GM21576 (cell line): ENCODE measurements at regions not wholly inside any gene's neighbourhood (a gene's known extent, or its start where the extent isn't known, plus 50 kb on each side); places are given as distances from the start of the nearest gene placed in this dataset.
"Not testable (repeated sequence)": the region's sequence is repeated elsewhere in the genome, so short reads cannot be mapped to it uniquely, and the experiment has no call there.

Source experiments
- ATAC-seq: cut with Tn5 transposase; IDR thresholded peaks from one replicate; pipeline ENCODE4 v1.9.1; 2021; ENCODE audit warnings: mild to moderate bottlenecking, moderate library complexity; ENCODE audit not compliant: unreplicated experiment

DNA sequence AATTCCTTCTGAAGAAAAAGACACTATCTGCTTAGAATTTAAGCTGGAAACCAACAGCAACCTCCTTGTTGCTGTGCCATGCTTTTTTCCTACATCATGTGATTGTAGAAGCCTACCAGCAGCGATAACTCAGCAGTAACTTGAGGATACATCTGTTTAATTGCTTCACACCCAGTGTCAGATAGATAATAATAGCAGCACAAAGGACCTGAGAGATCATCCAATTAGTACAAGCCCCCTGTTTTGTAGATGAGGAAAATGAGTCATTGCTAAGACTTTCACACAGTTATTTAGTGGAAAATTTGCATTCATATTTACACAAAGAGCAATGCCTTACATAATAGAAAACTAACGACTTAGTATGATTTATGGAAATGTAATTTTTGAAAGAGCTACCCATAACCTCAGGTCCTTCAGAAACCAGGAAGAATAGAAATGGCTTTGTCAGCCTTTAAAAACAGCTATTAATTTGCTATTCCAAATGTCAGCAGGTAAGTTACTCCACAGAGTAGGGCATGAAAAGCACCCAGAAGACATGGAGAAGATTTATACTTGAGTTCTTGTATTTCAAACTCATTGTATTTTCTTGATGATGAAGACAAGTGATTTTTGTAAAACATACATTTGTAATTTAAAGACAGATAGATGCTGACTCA lies 93.7 kb upstream of the SGCG start:
- no peak for ATAC-seq

DNA sequence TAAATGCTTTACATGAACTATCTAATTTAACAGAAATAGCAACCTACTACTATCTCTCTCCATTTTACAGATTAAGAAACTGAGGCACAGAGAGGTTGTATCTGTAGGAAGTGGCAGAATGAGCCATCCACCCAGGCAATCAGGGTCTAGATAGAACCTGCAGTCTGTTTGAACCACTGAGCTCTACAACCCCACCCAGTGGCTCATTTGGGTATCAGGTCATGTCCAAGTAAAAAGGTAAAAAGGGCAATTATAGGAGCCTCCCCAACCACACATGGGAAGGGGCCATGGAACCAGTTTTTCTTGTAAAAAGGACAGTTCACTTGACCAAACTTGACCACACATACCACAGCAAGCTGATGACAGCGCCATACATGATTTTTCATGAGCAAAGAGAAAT lies 92.9 kb upstream of the SGCG start:
- no peak for ATAC-seq

DNA sequence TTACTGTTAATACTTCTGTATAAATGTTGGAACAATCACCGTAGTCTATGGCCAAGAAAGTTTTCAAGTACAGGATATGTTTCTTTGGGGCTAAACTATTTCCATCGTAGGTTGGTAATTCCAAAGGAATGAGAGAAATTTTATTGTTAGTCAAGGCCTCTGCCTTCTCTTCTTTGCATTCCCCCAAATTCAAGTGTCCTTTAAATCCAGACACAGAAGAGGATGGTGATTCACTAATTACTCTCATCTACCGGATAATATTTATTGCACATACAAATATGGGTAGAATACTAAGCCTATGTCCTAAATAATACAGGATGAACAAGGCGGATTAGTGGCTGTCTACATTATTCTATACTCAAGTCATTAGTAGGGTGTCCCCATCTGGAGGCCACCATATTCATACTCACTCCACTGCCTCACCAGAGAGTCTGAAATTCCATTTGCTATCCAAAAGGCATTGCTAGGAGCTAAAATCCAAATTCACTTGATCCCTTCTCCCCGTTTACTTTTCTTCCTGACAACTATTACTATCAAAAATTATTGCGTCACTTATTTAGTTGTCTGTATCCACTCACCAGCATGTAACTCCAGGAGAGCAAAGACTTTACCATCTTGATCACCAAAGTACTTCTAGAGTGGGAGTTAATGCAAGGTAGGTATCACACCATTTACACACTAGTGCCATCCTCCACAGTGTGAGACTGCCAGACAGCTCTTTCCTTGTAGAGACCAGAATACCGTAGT lies 82.4 kb upstream of the SGCG start:
- no peak for ATAC-seq

DNA sequence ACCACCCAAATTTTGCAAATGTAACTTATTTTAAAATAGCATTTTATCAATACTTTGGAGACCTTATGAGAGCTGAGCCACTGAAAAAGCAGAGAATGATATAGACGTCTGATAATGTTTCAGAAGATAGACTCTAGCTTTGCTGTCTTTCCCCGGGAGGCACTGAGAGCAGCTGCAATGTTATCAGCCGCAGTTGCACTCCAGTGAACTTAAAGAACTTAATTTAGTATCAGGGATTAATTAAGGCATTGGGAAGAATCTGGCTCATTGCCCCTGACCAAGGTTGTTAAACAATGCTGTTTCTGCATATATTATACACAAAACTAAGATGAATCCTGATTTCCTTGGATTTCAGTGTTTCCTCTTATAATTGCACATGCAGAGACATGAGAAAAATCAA lies 75.7 kb upstream of the SGCG start:
- ATAC-seq: no peak

DNA sequence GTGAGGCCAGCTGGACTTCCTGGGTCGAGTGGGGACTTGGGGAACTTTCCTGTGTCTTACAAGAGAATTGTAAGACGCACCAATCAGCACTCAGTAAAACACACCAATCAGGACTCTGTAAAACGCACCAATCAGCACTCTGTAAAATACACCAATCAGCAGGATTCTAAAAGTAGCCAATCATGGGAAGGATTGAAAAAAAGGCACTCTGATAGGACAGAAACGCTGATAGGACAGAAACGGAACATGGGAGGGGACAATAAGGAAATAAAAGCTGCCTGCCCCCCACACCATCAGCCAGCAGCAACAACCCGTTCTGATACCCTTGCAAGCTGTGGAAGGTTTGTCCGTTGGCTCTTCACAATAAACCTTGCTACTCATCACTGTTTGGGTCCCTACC lies 73.1 kb upstream of the SGCG start:
- no peak for ATAC-seq

- no peak for ATAC-seq
Measured at GRCh38 chr13:23119131-23119530, 61.6 kb upstream of the SGCG start.

DNA sequence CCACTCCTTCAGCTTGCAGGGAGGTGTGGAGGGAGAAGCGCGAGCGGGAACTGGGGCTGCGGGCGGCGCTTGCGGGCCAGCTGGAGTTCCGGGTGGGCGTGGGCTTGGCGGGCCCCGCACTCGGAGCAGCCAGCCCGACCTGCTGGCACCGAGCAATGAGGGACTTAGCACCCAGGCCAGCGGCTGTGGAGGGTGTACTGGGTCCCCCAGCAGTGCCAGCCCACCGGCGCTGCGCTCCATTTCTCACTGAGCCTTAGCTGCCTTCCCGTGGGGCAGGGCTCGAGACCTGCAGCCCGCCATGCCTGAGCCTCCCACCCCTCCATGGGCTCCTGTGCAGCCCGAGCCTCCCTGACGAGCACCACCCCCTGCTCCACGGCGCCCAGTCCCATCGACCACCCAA lies 53.2 kb upstream of the SGCG start:
- not testable (repeated sequence) for ATAC-seq

GRCh38 chr13:23129331-23129730 lies 51.4 kb upstream of the SGCG start:
- no peak for ATAC-seq
